Activated effector memory CD4-positive, alpha-beta T cell treated with Interleukin-2 at 50 U/mL for 16 hours (primary cell): ENCODE measurements at regions not wholly inside any gene's neighbourhood (a gene's known extent, or its start where the extent isn't known, plus 50 kb on each side); places are given as distances from the start of the nearest gene placed in this dataset.

Experiments used
- DNase-seq: peaks from one replicate; pipeline ENCODE4 v3.0.0-alpha.2; 2020

- DNase-seq: no peak
These were observed 111.3 kb upstream of the UQCRFS1 start for GRCh38 chr19:29324291-29324680.

- no peak for DNase-seq
These were observed 111.8 kb upstream of the UQCRFS1 start for GRCh38 chr19:29324717-29325116.

GRCh38 chr19:29325241-29325975 lies 112.5 kb upstream of the UQCRFS1 start:
- DNase-seq: no peak

- no peak for DNase-seq
These were observed 113.4 kb upstream of the UQCRFS1 start for GRCh38 chr19:29326351-29326750.

GRCh38 chr19:29326849-29327840 lies 114.2 kb upstream of the UQCRFS1 start:
- no peak for DNase-seq

GRCh38 chr19:29328586-29328985 lies 115.6 kb upstream of the UQCRFS1 start:
- DNase-seq: no peak

GRCh38 chr19:29329460-29330134 lies 116.6 kb upstream of the UQCRFS1 start:
- DNase-seq: no peak

GRCh38 chr19:29336425-29336824 lies 123.5 kb upstream of the UQCRFS1 start:
- no peak for DNase-seq

- DNase-seq: no peak
These were observed 124.1 kb upstream of the UQCRFS1 start for GRCh38 chr19:29337029-29337428.

GRCh38 chr19:29338480-29338879 lies 125.5 kb upstream of the UQCRFS1 start:
- no peak for DNase-seq

- no peak for DNase-seq
These were observed 129.8 kb upstream of the UQCRFS1 start for GRCh38 chr19:29342721-29343120.

GRCh38 chr19:29364224-29364726 lies 151.3 kb upstream of the UQCRFS1 start:
- DNase-seq: no peak

- DNase-seq: no peak
These were observed 152.0 kb upstream of the UQCRFS1 start for GRCh38 chr19:29364999-29365398.

- DNase-seq: no peak
These were observed 153.0 kb upstream of the UQCRFS1 start for GRCh38 chr19:29365836-29366417.

GRCh38 chr19:29366757-29367156 lies 153.8 kb upstream of the UQCRFS1 start:
- no peak for DNase-seq

- no peak for DNase-seq
These were observed 154.9 kb upstream of the UQCRFS1 start for GRCh38 chr19:29367791-29368222.

GRCh38 chr19:29370276-29370675 lies 155.5 kb upstream of the VSTM2B start:
- DNase-seq: no peak

- DNase-seq: no peak
These were observed 154.3 kb upstream of the VSTM2B start for GRCh38 chr19:29371251-29372090.

GRCh38 chr19:29372091-29372415 lies 153.7 kb upstream of the VSTM2B start:
- DNase-seq: no peak

- no peak for DNase-seq
These were observed 153.3 kb upstream of the VSTM2B start for GRCh38 chr19:29372461-29372860.

- DNase-seq: no peak
These were observed 152.6 kb upstream of the VSTM2B start for GRCh38 chr19:29372921-29373797.
